RWPE1 (cell line): ENCODE measurements at regions not wholly inside any gene's neighbourhood (a gene's known extent, or its start where the extent isn't known, plus 50 kb on each side); places are given as distances from the start of the nearest gene placed in this dataset.

ENCODE experiments used
- CTCF ChIA-PET: fragments of 350-600 bp; sonication (Branson Sonifier 250); formaldehyde crosslinking; extraction: SDS; loops from one replicate; lab custom pipeline; 2021; lab: Yijun Ruan, JAX
- POLR2A ChIA-PET: fragments of 400-600 bp; formaldehyde crosslinking; extraction: SDS; loops from one replicate; lab custom pipeline; 2020; ENCODE audit warnings: antibody characterized with exemption; ENCODE audit not compliant: low non-redundant PET; lab: Yijun Ruan, JAX
- DNase-seq: peaks from one replicate; pipeline ENCODE4 v3.0.0; 2012; ENCODE audit warnings: low spot score
- H3K27ac ChIP-seq: fragments of 450-650 bp; 2 replicates; pipeline ENCODE4 v1.5.1; 2017
- CTCF ChIP-seq: fragments of 450-650 bp; conservative IDR thresholded peaks from 2 replicates; pipeline ENCODE4 v1.5.1; 2017; ENCODE audit warnings: low read depth, mild to moderate bottlenecking

DNA sequence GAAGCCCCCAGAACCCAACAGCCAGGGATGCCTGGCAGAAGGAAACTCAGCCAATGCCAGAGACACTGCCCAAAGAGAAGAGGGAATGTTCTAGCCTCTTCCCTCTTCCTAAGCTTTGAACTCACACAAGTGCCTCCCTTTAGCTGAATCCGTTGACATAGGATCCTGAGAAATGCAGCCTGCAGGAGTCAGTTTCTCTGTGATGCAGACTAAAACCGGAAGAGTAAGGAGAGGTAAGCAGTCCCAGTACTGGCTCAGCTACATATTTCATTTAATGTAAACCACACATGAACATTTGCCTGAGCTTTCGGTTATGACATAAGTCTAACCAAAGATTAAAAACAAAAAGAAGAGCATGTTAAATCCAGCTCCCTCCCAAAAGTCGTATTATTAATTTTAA, 768.7 kb downstream of the TBL1XR1 start:
- no peak for DNase-seq
- ChIA-PET POLR2A (no interaction called here), CTCF (interaction anchor here (0.7 kb wide), 1 partner anchor 10 kb away, joined by 5 read pairs; no protein-coding TSS in a partner anchor)
- no peak for TF ChIP-seq CTCF
- H3K27ac ChIP-seq: no peak overlapping the region

DNA sequence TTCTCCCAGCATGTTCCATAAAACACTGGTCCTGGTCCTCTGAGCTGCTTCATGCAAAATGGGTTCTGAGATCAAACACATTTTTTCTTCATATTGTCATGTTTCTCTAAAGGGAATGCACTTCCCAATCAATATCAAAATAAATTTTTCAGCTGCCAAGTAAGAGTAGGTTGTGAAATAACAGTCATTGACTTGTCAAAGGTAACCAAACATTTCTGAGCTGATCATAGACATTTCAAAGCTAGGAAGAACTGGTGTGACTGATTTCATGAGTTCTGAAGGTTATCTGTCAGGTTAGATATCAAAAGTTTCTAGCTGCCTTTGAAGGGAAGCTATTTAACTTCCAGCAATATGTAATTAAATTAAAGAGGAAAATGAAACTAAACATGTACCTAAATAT, 770.9 kb downstream of the TBL1XR1 start:
- no peak overlapping the region for H3K27ac ChIP-seq
- POLR2A ChIA-PET: no interaction called here

GRCh38 chr3:176416870-176417269, 780.4 kb downstream of the TBL1XR1 start:
- TF ChIP-seq CTCF: no peak
- no peak overlapping the region for H3K27ac ChIP-seq
- CTCF ChIA-PET: interaction anchor here (0.7 kb wide), 1 partner anchor 20 kb away, joined by 3 read pairs; no protein-coding TSS in a partner anchor
- no peak for DNase-seq
- POLR2A ChIA-PET: no interaction called here

More for the DNA sequence above, 770.9 kb downstream of the TBL1XR1 start:
- CTCF ChIA-PET: interaction anchor here (0.7 kb wide), 1 partner anchor 246 kb away, joined by 5 read pairs; no protein-coding TSS in a partner anchor
- no peak for DNase-seq
- no peak for TF ChIP-seq CTCF

DNA sequence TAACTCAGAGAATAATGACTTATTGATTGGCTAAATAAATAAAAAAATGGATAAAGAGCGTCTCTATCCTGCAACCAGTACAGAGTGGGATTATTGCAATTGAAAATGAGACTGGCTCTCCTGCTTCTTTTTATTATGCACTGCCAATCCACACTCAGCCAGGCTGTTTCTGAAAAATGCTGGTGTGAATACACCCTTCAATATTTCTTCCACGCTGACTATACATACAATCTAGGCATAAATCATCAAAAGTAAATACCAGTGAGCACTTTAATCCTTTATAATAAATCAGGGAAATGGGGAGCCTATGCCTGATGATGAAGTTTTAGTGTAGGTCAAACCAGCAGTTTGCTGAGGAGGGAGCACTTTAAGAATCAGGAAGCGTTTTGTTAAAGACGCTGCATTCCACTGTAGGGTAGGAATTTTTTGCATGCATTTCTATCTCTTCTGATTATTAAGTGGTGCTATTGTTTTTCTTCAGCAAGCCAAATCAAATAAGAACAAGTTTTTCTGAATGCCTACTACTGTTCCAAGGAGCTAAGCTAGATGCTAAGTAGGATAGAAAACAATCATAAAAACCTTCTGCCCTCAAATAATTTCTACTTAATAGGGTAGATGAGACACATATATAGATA, 781.5 kb downstream of the TBL1XR1 start:
- ChIA-PET POLR2A (no interaction called here), CTCF (no interaction called here)
- DNase-seq: no peak
- no peak for TF ChIP-seq CTCF
- no peak overlapping the region for H3K27ac ChIP-seq

DNA sequence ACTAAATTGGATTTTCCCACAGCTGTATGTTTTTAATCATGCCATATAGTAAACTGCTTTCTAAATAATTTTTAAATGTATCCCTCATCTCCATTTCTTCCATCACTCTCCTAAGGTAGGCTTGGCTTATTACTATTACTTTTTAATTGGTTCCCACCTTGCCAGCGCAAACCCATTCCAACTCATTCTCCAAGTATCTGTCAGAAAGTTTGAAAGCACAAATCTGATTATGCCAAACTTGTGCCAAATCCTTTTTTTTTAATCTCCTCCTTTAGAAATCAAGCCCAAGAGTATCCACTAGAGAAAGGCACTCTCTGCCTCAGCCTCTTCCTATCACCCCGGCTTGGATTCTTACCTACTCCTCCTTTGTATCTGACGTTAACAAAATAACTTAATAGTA, 784.5 kb downstream of the TBL1XR1 start:
- DNase-seq: no peak
- POLR2A ChIA-PET: no interaction called here
- TF ChIP-seq CTCF: no peak
- H3K27ac ChIP-seq: no peak overlapping the region
- CTCF ChIA-PET: no interaction called here

DNA sequence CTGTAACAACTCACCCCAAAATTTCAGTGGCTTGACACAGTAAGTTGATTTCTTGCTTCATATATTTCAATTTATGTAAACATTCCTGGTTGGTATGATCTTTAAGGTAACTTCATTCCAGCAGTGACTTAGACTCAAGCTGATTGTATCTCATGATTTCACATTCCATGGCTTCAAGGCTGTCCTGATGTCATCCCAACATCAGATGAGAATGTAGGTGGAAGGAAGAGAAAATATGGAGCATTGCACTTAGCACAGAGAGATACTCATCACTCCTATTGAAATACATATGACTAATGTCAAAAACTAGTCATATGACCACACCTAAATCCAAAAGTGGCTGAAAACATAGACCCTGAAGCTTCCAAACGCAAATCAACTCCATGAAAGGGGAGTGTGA, 793.8 kb downstream of the TBL1XR1 start:
- POLR2A ChIA-PET: no interaction called here

More for the DNA sequence above, 793.8 kb downstream of the TBL1XR1 start:
- CTCF ChIA-PET: no interaction called here
- H3K27ac ChIP-seq: no peak overlapping the region
- no peak for DNase-seq
- no peak for TF ChIP-seq CTCF
